LNCAP (cell line): ENCODE measurements at regions not wholly inside any gene's neighbourhood (a gene's known extent, or its start where the extent isn't known, plus 50 kb on each side); places are given as distances from the start of the nearest gene placed in this dataset.

Experiments
- TF ChIP-seq, protein P1 (sequence below): fragments of 450-650 bp; IDR thresholded peaks from 2 replicates; pipeline ENCODE4 v1.5.1; 2017; ENCODE audit warnings: mild to moderate bottlenecking

DNA sequence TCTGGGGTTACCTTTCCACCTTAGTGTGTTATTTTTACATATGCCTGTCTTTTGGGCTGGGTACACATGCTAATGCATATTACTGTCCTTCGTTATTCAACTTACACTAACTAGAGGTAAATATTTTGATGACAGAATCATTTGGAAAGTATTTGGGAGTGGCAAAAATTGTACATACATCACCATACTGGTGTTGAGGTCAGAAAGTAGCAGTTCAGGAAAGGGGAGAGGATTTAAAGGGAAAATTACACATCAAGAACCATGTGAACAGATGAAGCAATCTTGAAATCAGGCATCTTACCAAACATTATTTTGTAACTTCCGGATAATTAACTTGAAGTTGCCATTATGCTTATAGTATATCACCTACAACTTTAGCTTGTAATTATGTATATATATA is 379.7 kb downstream of the RND3 start:
- TF ChIP-seq, protein P1, sequence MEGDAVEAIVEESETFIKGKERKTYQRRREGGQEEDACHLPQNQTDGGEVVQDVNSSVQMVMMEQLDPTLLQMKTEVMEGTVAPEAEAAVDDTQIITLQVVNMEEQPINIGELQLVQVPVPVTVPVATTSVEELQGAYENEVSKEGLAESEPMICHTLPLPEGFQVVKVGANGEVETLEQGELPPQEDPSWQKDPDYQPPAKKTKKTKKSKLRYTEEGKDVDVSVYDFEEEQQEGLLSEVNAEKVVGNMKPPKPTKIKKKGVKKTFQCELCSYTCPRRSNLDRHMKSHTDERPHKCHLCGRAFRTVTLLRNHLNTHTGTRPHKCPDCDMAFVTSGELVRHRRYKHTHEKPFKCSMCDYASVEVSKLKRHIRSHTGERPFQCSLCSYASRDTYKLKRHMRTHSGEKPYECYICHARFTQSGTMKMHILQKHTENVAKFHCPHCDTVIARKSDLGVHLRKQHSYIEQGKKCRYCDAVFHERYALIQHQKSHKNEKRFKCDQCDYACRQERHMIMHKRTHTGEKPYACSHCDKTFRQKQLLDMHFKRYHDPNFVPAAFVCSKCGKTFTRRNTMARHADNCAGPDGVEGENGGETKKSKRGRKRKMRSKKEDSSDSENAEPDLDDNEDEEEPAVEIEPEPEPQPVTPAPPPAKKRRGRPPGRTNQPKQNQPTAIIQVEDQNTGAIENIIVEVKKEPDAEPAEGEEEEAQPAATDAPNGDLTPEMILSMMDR = no peak

DNA sequence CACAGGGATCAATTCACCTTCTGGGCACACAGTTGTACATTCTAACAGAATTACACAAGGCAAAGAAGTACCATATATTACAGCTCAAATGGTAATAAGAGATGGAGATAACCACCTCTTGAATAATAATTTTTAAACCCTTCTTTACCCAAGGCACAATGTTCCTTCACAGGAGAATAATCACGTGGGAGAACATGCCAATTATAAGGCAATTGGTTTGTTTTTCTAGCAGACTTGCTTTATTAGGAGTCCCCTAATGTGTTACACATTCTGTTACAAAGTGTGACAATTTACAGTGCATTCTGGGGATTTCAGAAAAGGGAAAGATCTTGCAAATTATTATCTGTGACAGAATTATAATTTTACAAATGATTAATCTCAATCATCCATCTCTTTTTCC is 380.3 kb downstream of the RND3 start:
- TF ChIP-seq, protein P1 = no peak

DNA sequence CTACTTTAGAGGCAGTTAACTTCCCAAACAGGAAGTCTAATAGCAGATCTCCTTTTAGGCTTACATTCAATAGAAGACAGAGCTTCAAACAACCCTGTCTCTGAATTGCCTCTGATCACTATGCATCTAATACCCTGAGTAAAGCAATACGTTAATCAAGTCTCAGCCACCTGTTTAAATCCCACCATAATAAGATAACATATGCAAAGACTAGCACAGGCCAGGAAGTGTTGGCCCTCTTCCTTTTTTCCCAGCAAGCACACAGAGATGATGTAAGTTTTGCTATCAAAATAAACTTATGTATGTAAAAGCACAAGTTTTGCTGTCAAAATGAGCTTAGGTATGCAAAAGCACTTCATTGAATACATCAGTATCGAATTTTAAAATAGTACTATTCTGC is 385.5 kb downstream of the RND3 start:
- TF ChIP-seq, protein P1 = no peak

DNA sequence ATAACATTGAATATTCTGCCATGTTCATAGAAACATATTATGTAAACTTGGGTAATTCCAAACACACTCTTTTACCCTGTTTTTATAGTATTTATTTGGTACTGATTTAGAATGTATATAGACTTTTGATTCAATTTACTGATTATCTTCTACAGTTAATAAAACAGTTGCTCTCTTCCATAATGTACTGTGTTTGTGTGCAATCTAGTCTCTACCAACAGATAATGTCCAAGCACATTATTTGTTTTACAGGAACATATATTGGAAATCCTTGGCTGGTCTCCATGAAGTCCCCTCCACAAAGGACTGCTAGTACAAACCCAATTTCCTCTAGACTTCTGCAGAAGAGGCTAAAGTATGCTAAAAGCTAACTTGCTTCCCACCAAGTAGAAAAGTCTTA is 386.6 kb downstream of the RND3 start:
- TF ChIP-seq, protein P1 = no peak

DNA sequence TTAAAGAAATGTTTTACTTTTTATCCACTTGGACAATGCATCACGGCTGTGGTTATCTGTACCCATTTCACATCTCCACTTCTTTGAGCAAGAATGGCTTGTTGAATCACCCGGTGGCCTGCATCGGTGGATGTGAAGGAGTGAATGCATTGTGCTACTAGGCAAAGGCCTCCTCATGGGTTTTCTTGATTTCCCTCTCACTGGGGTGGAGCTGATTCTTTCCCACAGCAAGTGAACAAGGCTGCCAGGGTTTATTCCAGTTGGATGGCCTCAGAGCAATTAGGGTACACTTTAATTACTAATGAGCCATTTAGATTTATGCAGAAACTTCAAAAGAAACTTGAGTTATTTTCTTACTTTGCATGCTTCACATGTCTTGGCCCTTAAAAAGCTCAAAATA is 387.1 kb downstream of the RND3 start:
- TF ChIP-seq, protein P1 = no peak

DNA sequence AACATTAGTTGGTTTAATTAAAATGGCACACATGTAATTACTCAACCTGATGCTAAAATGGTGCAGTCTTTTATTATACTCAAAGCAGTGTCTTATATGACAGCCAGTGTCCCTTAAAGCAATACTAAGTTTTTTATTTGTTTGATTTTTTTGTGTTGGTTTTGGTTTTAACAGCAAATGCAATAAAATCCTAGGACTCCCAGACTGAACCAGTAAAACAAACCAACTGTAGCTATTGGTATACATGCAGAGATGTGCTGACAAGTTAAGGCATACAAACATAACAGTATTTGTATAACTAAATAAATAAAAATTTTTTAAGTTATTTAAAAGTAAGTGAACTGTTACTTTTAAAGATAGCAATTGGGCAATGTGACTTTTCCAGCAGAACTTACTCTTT is 387.7 kb downstream of the RND3 start:
- TF ChIP-seq, protein P1 = no peak

DNA sequence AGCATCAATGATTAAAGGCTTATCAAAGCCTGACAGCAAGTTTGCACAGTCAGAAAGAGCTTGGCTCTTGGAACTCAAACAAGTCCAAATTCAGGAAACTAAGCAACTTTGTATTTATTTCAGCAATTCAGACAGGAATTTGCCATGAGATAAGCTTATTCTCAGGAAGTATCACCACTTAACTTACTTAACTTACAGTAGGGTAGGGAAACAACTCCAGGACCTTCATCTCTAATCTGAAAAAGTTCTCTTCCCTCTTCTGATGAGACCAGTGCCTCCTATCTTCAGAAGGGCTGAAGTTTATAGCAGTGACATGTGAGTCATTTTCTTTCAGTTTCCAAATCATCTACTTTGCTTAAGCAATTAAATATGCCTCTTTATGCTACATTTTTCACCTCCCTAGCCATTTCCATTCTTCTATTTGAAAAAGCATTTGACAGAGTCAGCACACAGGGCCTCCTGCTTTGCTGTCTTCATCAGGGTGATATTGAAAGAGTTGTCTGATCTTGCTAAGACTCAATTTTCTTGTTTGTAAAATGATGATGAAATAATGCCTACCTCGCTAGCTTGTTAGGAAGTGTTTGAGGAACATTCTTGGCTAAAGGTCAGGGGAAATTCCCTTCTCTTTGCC is 389.5 kb downstream of the RND3 start:
- TF ChIP-seq, protein P1 = no peak

DNA sequence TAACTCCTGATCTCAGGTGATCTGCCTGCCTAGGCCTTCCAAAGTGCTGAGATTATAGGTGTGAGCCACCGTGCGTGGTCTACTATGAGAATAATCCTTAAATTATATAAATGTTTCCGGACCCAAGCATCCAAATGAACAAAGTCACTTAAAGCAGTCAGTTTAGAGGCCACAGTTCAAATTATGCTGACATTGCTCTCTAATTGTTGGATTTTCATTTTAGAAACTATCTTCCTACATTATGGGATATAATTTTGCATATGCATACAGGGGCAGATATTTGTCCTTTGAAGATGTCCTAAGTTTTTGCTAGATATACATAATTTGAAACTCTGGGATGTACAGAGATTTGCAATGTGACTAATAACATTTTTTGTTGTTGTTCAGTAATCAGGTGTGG is 390.1 kb downstream of the RND3 start:
- TF ChIP-seq, protein P1 = no peak
